ENCODE measurements at regions not wholly inside any gene's neighbourhood (a gene's known extent, or its start where the extent isn't known, plus 50 kb on each side); places are given as distances from the start of the nearest gene placed in this dataset.

DNA sequence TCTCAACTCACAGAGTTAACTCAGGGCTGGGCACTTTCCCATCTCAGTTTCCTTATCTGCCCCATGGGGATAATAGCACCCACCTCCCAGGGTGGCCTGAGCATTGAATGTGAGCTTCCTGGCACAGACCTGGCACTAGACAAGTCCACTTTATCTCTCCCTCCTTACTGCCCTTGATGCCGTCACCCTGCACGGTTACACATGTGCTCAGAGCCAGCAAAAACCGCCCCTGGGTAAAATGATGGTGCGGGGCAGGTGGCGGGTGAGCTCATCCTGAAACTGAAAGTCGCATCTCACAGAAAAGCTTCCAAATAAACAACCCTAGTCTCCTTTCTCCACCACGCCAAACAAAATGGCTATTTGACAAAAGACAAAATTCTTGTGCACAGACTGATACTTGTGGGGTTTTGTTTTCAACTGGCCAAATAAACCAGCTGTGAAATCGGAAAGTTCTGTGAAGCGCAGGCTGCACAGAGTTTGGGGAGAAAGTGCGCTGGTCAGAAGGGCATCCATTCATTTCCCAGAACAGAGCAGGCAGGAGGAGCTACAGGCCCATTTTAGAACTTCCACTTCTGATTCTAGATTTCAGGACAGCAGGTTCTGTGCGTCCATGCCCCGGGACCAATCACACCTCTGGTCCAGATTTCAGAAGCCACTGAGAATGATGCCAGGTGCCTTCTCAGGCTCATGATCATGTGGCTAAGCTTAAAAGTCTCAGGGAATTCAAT, 138.1 kb downstream of the SHANK2 start:
- TF ChIP-seq POLR2A (IDR thresholded peaks at IDR 0.05): no peak
- TF ChIP-seq, protein P1, sequence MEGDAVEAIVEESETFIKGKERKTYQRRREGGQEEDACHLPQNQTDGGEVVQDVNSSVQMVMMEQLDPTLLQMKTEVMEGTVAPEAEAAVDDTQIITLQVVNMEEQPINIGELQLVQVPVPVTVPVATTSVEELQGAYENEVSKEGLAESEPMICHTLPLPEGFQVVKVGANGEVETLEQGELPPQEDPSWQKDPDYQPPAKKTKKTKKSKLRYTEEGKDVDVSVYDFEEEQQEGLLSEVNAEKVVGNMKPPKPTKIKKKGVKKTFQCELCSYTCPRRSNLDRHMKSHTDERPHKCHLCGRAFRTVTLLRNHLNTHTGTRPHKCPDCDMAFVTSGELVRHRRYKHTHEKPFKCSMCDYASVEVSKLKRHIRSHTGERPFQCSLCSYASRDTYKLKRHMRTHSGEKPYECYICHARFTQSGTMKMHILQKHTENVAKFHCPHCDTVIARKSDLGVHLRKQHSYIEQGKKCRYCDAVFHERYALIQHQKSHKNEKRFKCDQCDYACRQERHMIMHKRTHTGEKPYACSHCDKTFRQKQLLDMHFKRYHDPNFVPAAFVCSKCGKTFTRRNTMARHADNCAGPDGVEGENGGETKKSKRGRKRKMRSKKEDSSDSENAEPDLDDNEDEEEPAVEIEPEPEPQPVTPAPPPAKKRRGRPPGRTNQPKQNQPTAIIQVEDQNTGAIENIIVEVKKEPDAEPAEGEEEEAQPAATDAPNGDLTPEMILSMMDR (IDR thresholded peaks at IDR 0.05): no peak

Data from adrenal gland (tissue), 5 donors.